GM19372 (cell line): ENCODE measurements at regions not wholly inside any gene's neighbourhood (a gene's known extent, or its start where the extent isn't known, plus 50 kb on each side); places are given as distances from the start of the nearest gene placed in this dataset.
A peak's percentile ranks its signal among the peaks of the same experiment; 100 is the strongest.
"Not testable (repeated sequence)": the region's sequence is repeated elsewhere in the genome, so short reads cannot be mapped to it uniquely, and the experiment has no call there.

ENCODE experiments used
- ATAC-seq: cut with Tn5 transposase; IDR thresholded peaks from one replicate; pipeline ENCODE4 v1.9.1; 2021; ENCODE audit warnings: mild to moderate bottlenecking, low read depth, moderate library complexity; ENCODE audit not compliant: unreplicated experiment

GRCh38 chr6:130603391-130603790 is 223.8 kb upstream of the SMLR1 start:
- ATAC-seq, result no peak

GRCh38 chr6:130604841-130605399 is 222.3 kb upstream of the SMLR1 start:
- ATAC-seq, result no peak

DNA sequence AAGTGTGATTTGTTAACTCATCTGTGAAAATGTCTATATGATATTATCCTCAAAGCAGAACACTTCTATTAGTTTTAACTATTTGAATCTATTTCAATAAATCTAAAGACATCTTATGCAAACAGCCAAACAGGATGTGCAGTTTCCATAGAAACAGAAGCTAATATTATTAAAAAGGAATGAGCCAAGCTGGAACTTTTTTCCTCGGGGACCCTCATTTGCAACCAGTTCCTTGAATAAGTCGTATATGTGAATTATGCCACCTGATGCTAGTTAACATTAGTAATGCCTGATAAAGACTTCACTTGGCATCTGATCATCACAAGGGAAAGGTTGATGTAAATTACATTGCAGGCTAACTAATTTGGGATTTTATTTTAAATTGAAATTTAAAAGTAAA is 216.9 kb upstream of the SMLR1 start:
- no peak for ATAC-seq

DNA sequence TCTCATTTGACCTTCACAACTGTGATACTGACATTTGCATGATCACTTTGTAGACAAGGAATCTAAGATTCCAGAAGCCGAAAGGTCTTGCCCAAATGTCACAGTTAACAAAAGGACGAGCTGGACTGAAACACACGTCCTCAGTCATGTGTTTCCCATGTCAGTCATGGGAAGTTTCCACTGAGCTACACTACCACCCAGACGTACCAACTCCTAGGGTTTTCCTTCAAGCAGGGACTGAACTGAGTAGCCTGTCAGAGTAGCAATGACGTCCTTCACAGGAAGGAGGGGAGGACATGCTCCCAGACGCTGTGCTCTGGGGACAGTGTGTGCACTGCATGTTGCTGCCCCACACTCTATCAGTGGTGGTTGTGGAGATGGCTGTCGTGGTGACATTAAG is 215.8 kb upstream of the SMLR1 start:
- ATAC-seq, result no peak

DNA sequence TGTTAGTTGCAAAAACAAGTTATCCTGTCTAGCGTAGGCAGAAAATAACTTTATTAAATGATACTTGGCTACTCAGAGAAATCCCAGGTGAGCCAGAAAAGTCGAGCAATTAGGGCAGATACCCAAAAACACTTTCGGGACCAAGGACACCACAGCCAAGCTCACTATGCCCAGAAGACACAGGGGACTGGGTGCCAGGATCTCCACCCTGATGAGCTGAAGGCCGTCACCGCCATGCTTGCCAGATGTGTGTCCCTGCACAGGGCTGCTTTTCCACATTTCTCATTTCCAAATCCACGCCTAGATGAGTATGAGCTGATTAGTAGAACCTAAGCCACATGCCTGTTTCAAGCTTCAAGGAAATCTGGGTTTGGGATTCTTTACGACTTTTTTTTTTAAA is 214.0 kb upstream of the SMLR1 start:
- ATAC-seq, result no peak

DNA sequence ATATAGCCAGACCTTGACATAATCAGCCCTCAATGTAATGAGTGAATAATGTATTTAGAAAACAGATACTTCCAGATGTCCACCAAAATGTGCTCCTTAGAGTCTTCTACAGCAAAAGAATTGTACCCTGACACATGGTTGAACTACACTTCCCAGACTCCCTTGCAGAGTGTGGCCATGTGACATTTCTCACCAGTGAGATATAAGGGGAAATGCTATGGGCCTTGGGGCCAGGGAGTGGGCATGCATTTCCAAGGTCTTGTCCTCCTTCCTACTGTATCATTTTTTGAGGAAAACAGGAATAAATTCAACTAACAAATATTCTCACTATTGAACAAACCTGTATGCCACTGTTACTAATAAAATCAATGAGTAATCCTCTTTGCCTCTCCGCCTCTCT is 211.4 kb upstream of the SMLR1 start:
- no peak for ATAC-seq

- ATAC-seq, result no peak
Observed at GRCh38 chr6:130617658-130618057, 209.5 kb upstream of the SMLR1 start.

DNA sequence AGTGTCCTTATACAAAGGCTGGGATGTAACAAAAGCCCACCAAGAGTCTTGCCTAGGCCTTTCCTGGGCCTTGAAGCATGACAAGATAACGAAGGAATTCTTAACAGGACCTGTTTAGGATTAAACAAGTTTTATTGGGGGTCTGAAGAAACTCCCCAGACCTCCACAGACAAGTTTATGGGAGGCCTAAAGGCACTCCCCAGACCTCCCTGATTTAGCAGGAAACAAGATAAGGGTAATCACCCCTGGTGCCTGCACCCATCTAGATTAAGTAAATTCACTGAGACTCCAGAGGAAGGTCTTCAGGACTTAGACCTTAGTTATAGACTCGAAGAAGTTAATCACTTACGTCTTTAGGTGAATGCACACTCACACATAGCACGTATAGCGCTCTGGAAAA is 208.4 kb upstream of the SMLR1 start:
- not testable (repeated sequence) for ATAC-seq

GRCh38 chr6:130620338-130620781 is 206.8 kb upstream of the SMLR1 start:
- ATAC-seq, result no peak

DNA sequence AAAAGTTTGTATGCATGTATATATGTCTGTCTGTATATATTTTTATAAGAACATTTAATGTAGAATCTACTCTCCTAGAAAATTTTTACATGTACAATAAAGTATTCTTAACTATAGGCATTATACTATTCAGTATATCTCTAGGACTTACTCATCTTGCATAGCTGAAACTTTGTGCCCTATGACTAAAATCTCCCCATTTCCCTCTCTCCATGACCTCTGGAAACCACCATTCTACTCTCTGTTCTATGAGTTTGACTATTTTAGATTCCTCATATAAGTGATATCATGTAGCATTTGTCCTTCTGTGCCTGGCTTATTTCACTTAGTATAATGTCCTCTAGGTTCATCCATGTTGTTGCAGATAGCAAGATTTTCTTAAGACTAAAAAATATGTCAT is 205.1 kb upstream of the SMLR1 start:
- ATAC-seq, result no peak

GRCh38 chr6:130624046-130624445 is 203.2 kb upstream of the SMLR1 start:
- ATAC-seq, result no peak

DNA sequence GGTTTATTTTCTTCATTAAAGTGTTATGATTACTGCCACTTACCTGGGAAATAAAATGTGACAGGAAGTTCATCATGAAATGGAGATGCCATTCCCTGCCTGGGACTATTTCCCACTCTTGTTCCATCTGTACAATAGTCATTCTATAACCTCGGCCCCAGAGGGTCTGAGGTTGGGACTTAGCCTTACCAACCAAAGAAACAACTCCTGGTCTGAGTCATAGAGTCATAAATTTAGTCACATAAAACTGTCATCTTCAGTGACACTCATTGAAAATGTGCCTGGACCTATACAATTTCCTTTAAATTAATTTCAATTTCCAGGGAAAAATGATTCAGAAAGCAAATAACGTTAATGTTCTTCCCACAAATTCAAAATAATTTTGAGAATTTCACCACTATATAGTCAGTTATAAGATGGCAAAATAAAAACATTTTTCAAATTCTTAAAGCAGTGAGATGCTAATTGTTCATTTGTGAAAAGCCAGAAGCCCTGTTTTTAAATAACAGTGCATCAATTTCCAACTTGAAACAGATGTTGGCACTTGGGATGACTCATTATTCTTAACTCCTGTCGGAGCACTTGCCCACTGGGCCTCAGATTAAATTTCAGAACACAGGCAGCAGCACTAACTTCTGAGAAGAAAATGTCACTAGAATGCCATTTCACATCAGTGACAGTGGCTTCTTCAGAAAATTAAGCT is 201.2 kb upstream of the SMLR1 start:
- ATAC-seq, result peak; percentile 63

DNA sequence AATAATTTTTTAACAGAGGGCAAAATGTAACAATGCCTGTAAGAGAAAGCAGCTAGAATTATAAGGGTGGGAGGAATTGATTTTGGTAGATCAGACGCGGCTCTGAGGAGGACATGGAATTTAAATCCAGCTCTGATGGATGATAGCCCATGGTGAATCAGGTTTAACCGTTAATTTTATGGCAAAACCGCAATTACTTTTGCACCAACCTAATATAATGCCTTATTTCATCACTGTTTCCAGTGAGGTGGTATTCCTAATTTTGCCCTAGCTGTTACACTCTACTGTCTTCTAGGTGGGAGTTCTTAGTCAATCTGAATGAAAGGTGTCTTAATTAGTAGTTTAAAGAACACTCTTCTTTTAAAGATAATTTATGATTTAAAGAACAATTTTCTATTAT is 198.3 kb upstream of the SMLR1 start:
- ATAC-seq, result no peak

DNA sequence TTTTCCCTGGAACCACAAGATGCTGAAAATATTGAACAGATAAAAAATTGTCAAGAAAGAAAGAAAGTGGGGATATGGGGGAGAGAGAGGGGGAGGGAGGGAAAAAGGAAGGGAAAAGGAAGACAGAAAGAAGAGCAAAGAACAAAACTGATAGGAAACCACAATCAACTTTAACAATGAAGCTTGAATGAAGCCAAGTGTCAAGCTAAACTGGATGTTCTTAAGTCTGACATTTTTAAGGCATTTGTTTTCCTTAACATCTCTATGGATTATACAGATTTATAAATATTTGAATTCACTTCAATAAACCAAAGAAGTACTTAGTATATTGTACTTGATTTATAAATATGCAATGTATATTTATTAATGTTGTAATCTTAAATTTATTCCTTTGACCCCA is 197.6 kb upstream of the SMLR1 start:
- ATAC-seq, result no peak

GRCh38 chr6:130632277-130632676 is 194.9 kb upstream of the SMLR1 start:
- ATAC-seq, result no peak

DNA sequence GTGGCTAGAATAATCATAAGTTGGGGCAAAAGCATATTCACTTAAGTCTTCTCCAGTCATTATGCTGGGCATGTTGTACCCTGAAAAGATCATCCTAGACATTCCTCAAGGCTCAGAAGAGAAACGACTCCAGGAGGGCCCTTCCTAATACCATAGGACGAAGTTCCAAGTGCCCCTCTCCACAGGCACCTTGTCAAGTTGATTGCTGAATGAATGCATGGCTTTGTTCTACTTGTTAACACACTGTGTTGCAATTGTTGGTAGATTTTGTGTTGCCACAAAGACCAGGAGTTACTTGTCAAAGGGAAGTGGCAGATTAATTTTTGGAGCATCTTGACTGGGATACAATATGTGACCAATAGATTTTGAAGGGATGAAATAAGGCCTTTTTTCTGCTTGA is 194.3 kb upstream of the SMLR1 start:
- no peak for ATAC-seq

DNA sequence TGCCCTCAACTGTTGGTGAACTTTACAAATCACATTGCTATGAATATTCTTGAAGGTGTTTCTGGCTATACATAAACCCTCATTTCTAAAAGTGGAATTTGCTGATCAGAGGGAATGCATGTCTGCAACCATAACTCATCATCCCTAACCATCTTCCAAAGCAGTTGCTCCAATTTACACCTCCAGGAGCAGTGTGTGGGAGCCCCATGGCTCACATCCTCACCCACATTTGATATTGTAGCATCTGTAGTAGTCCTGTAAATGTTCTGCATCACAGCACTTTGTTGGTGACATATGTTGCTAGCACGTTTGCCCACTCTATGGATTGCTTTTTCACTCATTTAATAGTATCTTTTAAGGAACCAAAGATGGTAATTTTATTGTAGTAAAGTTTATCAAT is 183.8 kb upstream of the SMLR1 start:
- no peak for ATAC-seq

GRCh38 chr6:130644175-130644574 is 183.0 kb upstream of the SMLR1 start:
- ATAC-seq, result no peak

DNA sequence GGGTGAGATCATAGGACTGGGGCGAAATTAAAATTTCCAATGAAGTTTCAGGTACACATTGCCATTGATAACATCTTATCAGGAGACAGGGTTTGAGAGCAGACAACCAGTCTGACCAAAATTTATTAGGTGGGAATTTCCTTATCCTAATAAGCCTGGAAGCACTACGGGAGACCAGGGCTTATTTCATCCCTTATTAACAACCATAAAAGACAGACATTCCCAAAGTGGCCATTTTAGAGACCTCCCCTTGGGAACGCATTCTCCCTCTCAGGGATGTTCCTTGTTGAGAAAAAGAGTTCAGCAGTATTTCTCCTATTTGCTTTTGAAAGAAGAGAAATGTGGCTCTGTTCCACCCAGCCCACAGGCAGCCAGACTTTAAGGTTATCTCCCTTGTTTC is 182.4 kb upstream of the SMLR1 start:
- not testable (repeated sequence) for ATAC-seq

DNA sequence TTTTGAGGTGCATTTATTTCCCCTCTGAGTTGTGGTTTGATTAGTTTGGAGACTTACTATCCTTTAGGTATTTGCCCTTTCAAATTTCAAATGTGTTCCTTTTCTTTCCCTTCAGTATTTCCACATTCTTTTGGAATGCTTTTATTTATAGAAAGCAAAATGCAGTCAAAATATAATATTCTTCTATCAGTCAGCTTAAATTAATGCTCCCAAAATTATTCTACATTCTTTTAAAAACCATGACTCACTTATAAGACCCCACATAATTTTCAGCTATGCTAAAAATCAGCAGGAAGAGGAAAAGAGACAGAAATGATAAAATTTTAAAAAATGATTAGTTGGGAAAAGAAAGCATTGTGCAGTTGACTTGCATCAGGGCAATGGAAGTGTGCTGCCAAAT is 180.0 kb upstream of the SMLR1 start:
- ATAC-seq, result no peak

DNA sequence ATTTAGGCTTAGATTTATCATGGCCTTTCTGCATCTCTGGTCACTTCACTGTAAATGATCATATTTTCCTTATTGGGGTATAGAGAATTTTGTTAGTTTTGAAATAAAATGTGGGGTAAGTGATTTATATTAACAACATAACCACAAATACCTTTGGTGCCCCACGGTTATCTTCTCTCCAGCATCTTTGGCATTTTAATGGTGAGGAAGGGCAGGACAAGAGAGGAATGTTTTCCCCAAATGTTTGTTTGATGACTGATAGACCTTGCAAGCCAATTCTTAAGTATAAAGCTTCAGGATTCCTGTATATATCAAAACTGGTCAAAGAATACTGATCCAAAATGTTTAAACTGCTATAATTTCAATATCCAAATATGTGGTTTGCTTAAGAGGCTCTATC is 171.6 kb upstream of the SMLR1 start:
- ATAC-seq, result no peak

DNA sequence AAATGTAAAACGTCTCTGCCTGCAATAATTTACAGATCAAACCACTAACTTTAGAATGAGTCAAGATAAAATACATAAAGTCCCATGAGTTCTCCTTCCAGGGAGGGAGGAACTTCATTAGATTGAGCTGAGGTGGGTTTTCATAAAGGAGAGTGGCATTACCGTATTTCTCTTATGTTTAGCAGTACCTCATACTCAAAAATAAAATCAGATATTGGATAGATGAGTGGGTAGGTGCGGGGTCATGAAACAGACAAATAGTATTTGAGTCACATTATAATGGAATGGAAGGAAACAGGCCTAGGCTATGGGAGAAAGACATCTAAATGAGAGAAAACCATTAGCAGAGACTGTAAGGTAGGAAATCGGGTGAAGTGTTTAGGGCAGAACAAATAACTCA is 166.1 kb upstream of the SMLR1 start:
- no peak for ATAC-seq

- no peak for ATAC-seq
Observed at GRCh38 chr6:130666786-130667185, 160.4 kb upstream of the SMLR1 start.
